ENCODE measurements at regions not wholly inside any gene's neighbourhood (a gene's known extent, or its start where the extent isn't known, plus 50 kb on each side); places are given as distances from the start of the nearest gene placed in this dataset.

DNA sequence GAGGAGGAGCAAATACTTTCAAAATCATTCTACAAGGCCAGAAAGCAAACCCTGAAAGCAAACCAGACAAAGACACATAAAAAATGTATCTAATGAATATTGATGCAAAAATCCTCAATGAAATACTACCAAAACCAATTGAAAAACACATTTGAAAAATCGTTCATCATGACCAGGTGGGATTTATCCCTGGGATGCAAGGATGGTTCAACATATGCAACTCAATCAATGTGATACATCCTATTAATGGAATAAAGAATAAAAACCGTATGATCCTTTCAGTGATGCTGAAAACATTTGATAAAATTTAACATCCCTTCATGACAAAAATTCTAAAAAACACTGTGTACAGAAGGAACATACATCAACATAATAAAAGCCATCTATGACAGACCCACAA lies 337.6 kb downstream of the NNT start:
- DNase-seq (ENCODE audit: low read depth) = no peak

- peak; percentile 22 for DNase-seq (ENCODE audit: low read depth)
Measured at GRCh38 chr5:43926923-43927322, 323.9 kb downstream of the NNT start.

- no peak for DNase-seq (ENCODE audit: low read depth)
Measured at GRCh38 chr5:43920422-43920821, 317.4 kb downstream of the NNT start.

- no peak for DNase-seq (ENCODE audit: low read depth)
Measured at GRCh38 chr5:43917925-43918324, 314.9 kb downstream of the NNT start.

- no peak for DNase-seq (ENCODE audit: low read depth)
Measured at GRCh38 chr5:43903129-43903528, 300.1 kb downstream of the NNT start.

DNA sequence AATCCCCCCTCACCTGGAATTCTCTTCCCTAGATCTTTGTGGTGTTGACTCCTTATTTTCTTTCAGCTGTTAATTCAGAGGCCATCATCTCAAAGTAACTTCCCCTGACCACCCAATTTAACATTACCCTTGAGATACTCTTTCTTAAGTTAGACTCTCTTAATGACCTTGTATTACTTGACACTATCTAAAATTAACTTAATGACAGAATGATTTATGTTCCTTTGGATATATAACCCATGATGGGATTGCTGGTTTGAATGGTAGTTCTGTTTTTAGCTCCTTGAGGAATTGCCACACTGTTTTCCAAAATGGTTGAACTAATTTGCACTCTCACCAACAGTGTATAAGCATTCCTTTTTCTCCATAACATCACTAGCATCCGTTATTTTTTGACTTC lies 298.0 kb downstream of the NNT start:
- DNase-seq (ENCODE audit: low read depth) = no peak

- DNase-seq (ENCODE audit: low read depth) = no peak
Measured at GRCh38 chr5:43895876-43896275, 292.9 kb downstream of the NNT start.

DNA sequence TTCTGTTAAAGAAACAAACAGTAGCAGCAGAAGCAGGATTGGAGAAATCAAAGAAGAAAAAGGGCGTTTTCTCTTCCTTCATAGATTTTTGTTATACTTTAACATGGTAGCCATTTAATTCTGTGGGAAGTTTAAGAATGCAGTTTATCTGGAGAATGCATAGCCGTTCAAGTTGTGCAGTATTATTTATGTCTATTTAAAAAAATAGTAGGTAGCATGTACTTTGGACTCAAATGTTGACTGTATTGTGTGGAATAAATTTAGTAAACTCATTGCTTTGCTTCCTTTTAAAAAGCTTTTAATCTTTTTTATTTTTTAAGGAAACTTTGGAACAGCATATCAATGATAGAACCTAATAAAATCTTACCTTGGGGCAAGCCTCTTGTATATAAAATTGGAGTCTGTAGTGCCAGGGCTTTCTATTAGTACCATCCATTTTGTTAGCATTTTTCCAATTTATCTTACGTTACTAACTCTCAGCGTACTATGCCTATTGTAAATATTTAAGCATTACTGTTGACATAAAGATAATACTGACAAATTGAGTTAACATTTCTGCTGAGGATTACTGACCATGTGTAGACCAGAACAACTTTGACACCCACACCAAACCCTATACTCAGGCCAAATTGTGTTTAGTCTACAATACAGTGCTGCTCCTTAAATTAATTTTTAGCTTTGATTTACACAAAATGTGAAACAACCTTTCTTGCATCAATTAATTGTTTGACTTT lies 291.1 kb downstream of the NNT start:
- DNase-seq (ENCODE audit: low read depth) = no peak

DNA sequence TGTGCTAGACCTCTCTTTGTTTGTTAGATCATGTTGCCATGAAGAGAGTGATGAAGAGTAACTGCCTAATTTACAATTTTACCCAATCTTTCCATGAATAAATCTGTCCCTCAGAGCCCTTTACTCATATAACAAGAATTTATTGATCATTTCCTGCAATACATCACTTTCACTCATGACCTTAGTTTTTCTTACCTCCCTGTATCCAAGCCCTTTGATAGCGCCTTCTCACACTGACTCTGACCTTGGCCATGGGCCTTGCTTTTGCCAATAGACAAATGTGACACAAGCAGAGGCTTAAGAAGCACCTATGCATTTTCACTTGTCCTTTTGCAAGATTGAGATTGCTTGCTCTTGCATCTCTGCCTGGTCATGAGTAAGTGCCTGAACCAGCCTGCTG lies 288.1 kb downstream of the NNT start:
- no peak for DNase-seq (ENCODE audit: low read depth)

DNA sequence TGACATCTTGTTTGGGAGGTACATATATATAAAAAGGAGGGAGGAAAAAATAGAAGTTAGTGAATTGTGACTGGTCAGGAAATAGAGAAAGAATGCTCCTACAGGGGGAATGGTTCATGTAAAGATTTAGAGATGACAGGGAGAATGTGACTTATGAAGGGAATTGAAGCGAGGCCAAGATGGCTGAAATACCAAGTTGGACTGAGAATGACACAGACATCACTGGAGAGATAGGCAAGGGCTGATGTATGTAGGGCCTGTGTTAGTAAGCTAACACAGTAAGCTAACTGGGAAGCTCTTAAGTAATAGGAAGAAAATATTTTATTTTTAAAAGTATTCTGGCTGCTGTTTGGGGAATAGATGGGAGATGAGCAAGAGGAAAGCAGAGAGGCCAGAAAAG lies 286.3 kb downstream of the NNT start:
- no peak for DNase-seq (ENCODE audit: low read depth)

DNA sequence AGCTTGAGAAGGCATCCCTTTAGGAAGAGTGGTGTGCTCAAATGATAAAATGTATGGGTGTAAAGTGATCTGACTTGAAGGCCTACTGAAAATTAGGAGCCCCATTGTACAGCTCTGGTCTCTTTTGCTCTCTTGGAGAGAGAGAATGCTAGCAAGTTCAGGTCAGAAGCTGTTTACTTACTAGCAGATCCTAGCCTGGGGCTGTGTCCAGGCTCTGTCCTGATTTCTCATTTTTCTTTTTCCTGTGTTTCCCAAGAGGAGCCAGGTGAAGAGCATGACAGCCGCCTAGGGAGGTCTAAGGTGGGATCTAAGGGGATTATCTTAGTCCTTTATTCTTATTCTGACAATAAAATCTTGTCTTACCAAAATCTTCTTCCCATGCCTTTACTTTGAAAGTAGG lies 272.8 kb downstream of the NNT start:
- DNase-seq (ENCODE audit: low read depth) = no peak

- DNase-seq (ENCODE audit: low read depth) = peak; percentile 76
Measured at GRCh38 chr5:43874772-43875171, 271.8 kb downstream of the NNT start.

DNA sequence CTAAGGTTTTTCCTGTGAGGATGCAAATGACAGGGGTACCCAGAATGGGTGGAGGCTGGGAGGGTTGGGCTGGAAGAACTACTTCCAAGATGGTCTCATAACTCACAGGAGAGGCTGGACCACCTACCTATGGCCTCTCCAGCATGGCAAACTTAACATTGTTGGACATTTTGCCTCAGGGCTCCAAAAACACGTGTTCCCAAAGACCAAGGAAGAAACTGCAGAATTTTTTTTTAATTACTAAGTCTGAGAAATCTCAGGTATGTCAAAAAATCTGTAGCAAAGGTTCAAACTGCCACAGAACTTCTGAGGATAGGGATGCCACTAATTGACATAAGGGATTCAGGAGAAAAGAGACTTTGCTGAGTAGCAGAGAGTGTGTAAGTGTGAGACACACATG lies 270.8 kb downstream of the NNT start:
- no peak for DNase-seq (ENCODE audit: low read depth)

DNA sequence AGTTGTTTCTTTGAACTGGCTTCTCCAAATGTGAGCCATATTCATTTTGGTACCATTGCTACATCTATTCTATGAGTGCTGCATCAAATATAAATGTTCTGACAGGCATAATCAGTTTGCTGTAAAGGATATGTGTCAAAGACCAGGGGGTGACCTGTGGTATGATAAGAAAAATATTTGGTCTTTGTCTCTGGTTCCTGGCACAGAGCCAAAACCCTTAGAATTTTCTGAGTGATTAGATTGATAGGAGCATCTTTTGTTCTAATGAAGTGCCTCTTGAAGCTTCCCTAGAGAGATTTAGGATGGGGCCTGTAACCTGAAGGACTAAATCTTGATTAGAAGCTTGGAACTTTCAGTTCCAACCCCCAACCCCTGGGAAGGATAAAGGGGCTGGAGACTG lies 256.3 kb downstream of the NNT start:
- DNase-seq (ENCODE audit: low read depth) = no peak

DNA sequence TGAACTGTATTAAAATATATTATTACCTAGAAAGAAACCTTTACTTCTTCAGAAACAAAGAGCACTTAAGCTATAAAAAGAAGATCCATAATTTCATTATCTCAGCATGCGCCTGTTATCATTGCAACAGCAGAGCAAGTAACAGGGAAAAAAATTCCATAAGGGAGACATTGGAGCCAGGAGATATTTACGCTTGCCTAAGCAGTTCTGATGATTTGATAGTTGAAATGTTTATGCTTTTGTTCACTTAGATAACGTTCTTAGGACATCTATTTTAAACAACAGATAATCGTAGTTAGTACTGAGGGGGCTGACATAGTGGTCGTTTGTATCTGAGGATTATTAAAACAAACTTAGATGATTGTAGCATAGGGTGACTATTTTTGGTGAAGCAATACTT lies 252.5 kb downstream of the NNT start:
- no peak for DNase-seq (ENCODE audit: low read depth)

DNA sequence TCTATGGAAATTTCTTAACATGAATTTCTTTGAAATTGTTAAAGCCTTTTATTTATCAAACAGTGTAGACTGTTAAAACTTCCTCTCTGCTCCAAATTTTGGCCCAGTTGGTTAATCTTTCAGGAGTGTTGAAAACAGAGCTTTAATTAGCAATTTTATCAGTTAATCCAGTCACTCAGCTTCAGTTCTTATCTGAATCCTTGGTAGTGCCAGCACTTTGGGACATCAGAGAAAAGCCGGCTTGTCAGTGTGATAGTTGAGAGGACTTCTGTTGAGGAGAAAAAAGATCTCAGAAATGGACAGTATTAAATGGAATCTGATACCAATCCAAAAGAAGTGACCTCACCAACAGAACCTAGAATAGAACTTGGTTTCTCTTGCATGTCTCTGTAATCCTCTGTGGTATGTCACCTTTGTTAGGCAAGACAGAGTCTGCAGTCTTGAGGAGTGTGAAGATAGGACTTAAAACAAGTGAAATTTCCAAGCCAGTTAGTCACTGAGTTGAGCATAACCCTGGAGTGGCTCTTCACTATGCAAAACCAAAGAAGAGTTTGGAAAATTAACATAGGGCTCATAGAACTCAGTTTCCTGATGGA lies 251.8 kb downstream of the NNT start:
- peak; percentile 57 for DNase-seq (ENCODE audit: low read depth)

DNA sequence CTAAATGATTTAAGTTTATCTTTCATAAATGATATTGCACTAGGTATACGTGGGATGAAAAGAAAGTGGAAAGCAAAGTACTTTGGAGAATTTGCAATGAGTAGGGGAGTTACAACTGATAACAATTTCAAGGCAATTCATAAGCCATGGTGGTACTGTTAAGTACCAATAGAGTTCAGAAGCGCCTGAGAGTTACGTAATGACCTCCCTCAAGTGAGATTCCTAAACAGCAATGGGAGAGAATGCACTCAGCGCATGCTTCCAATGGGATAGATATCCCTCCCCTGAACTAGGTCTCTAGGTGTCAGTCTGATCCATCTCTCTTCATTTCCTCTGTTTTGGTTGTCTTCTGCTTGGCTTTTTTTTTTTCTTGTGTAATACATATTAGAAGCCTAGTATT lies 249.3 kb downstream of the NNT start:
- DNase-seq (ENCODE audit: low read depth) = no peak

DNA sequence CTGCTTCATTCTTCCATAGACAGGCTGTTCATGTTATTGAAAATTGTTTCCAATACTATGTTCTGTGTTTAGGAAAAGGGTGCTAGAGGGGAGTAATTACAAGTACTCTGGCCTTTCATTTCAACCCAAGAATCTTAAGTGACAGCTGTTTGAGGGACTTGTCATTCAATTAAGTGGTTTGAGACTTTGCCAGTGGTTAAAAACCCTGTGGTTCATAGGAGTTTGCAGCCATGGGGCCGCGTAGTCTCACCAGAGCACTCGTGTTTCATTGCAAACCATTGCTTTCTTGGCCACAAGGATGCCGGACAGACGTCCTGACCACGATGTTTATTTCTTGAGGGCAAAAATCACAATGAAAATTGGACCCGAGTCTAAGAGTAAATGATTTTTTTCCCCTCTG lies 248.8 kb downstream of the NNT start:
- DNase-seq (ENCODE audit: low read depth) = peak; percentile 77

DNA sequence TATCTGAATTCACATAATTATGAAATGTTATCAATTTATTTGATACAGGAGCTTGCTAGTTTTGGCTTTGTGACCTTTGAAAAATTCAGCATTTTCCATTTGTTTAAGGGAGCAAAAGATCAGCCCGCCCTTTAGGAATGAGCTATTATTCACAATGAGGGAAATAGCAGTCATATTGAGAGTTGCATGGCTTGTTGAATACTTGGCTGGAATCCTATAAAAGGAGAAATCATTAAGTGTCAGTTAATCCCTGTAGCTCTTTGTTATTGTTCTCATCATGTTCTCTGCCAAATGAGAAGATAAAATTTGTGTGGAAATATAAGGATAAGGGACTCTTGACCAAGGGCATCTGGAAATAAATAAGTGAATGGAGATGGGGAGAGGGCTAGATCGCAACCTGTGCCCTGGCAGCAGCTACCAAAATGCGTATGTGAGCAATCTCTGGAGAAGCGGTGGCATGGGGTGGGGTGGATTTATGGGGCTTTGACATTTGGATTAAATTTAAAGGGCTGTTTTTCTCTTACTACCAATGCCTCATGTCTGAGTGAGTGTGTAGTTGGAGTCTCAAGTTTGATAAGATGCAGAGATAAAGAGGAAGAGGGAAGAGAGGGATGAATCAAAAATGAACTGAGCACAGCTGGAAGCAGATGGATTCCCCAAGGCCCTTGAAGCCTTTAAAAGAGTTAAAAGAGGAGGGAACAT lies 237.6 kb downstream of the NNT start:
- DNase-seq (ENCODE audit: low read depth) = peak; percentile 25

DNA sequence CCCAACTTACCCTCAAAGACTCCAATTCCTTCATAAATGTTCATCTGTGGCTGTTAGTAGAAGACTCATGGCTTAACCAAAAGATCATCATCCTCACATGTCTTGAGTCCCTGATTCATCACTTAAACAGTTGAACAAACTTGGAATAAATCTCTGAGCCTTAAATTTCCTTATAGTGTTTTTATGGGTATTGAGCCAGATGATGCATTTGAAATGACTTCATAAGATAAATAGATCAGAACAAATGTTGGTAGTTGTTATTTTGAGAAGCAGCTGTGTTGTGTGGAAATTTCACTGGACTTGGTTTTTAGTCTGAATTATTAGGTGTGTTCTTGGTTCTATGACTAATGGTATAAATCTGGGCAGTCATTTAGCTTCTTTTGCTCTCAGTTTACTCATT lies 236.2 kb downstream of the NNT start:
- DNase-seq (ENCODE audit: low read depth) = peak; percentile 99

DNA sequence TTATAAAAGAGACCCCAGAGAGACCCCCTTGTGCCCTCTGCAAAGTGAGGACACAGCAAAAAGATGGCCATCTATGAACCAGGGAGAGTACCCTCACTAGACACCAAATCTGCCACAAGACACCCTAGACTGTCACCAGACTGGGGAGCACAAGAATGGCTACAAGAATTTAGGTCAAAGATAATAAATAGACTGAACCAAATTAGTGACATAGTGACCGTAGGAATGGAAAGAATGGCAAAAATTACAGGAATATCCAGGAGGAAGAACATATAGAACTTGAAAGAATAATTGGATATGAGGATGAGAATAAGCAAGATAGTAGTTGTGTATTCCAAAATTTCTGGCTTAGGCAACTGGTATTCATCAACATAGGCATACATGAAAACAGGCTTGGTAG lies 235.0 kb downstream of the NNT start:
- DNase-seq (ENCODE audit: low read depth) = no peak

DNA sequence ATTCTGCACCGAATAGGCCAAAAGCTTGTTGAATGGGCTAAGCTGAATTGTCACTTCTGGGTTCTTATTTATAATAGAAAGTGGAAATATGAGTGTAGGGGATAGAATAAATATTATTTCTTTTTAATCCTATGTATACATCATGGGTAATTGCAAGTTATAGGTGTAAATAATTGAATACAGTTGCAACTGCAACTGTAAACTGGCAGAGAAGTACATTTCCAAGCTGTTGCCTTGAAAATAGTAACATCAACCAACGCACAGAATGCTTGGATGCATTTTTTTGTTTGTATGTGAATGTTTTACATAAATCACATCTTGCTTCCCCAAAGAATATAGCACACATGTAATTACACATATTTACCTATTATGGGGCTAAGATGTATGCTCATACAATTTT lies 234.1 kb downstream of the NNT start:
- no peak for DNase-seq (ENCODE audit: low read depth)

DNA sequence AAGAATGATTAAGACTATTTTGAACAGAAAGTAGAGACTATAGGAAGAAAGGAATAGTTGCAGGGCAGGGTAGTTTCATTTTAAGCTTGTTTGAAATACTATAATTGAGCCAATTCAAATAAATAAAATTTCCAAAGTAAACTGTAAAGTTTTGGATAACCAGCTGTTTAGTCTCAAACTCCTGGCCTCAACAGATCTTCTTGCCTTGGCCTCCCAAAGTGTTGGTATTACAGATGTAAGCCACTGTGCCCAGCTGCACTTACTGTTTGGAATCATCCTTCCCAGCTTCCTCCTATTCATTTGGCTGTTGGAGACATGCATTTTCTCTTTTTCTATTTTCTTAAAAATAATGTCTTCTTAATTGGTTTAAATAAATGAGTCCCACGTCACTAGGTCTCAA lies 231.0 kb downstream of the NNT start:
- DNase-seq (ENCODE audit: low read depth) = no peak
